ENCODE measurements at regions not wholly inside any gene's neighbourhood (a gene's known extent, or its start where the extent isn't known, plus 50 kb on each side); places are given as distances from the start of the nearest gene placed in this dataset.
"Not testable (repeated sequence)": the region's sequence is repeated elsewhere in the genome, so short reads cannot be mapped to it uniquely, and the experiment has no call there.

DNA sequence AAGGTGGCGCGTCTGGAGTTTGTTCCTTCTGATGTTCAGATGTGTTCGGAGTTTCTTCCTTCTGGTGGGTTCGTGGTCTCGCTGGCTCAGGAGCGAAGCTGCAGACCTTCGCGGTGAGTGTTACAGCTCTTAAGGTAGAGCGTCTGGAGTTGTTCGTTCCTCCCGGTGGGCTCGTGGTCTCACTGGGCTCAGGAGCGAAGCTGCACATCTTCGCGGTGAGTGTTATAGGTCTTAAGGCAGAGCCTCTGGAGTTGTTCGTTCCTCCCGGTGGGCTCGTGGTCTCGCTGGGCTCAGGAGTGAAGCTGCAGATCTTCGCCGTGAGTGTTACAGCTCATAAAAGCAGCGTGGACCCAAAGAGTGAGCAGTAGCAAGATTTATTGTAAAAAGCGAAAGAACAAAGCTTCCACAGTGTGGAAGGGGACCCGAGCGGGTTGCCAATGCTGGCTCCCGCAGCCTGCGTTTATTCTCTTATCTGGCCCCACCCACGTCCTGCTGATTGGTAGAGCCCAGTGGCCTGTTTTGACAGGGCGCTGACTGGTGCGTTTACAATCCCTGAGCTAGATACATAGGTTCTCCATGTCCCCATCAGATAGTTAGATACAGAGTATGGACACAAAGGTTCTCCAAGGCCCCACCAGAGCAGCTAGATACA is 322.5 kb upstream of the KCND2 start:
- ATAC-seq; H3K9me3 Mint-ChIP-seq (ENCODE audit: low read depth); H3K27ac Mint-ChIP-seq; intact Hi-C loops (cut with DNase I, micrococcal nuclease); POLR2A ChIA-PET; H3K36me3 Mint-ChIP-seq (ENCODE audit: low read depth); DNase-seq; CTCF ChIA-PET; H3K4me3 Mint-ChIP-seq; H3K4me1 Mint-ChIP-seq; H3K27me3 Mint-ChIP-seq: not testable (repeated sequence)

DNA sequence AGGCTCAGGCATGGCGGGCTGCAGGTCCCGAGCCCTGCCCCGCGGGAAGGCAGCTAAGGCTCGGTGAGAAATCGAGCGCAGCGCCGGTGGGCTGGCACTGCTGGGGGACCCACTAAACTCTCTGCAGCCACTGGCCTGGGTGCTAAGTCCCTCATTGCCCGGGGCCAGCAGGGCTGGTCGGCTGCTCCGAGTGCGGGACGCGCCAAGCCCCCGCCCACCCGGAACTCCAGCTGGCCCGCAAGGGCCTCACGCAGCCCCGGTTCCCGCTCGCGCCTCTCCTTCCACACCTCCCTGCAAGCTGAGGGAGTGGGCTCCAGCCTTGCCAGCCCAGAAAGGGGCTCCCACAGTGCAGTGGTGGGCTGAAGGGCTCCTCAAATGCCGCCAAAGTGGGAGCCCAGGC is 321.4 kb upstream of the KCND2 start:
- H3K4me1 Mint-ChIP-seq; H3K36me3 Mint-ChIP-seq (ENCODE audit: low read depth): not testable (repeated sequence)

DNA sequence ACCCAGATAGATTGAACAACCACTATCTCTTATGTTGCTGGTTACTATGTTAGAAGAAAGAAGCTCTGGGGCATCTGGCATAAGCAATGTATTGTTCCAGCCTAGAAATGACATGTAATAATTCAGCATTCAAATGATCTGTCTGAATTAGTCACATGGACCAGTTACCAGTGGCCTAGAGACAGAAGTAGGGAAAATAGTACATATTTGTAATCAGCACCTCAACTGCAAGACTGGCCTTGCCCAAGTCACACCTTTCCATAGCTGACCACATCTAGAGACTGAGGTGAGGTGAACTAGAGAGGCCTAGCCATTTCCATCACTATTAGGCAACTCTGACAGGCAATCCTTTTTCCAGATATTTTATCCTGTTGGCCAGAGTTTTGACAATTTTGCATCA is 315.6 kb upstream of the KCND2 start:
- ChIA-PET POLR2A (no interaction called here), CTCF (interaction anchor here (1.0 to 1.1 kb wide), 2 partner anchors 9 to 22 kb away, joined by 3 read pairs; no protein-coding TSS in a partner anchor)
- no peak overlapping the region for H3K27ac Mint-ChIP-seq
- ATAC-seq (no peak), DNase-seq (no peak)
- H3K27me3 Mint-ChIP-seq: no peaks in the 10 kb centered on the region
- H3K36me3 Mint-ChIP-seq (ENCODE audit: low read depth): no peaks in the 10 kb centered on the region
- no peaks in the 10 kb centered on the region for H3K4me1 Mint-ChIP-seq
- no peak overlapping the region for H3K4me3 Mint-ChIP-seq
- peaks cover 2% of the 10 kb centered on the region for H3K9me3 Mint-ChIP-seq (ENCODE audit: low read depth)
- intact Hi-C loops (cut with DNase I, micrococcal nuclease): no loop called here

More for the DNA sequence above, 321.4 kb upstream of the KCND2 start:
- H3K27me3 Mint-ChIP-seq; H3K27ac Mint-ChIP-seq; DNase-seq; CTCF ChIA-PET; H3K9me3 Mint-ChIP-seq (ENCODE audit: low read depth); POLR2A ChIA-PET; H3K4me3 Mint-ChIP-seq; ATAC-seq; intact Hi-C loops (cut with DNase I, micrococcal nuclease): not testable (repeated sequence)

DNA sequence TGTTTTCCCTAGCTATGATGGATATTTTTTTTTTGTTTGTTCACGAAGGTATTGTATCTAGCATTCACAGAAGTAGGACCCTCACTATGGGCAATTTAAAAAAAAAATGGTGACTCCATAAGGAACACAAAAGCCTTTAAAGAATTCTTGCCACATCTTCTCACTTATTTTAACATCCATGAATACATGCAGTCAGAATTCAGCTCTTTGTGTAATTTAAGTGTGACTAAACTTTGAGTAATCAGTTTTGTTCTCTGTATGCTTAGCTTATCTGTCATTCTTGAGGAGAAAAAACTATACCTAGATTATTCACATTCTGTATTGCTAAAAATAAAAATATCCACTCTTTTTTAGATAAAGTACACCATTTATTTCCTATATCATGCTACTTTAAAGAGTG is 313.2 kb upstream of the KCND2 start:
- peaks cover 2% of the 10 kb centered on the region for H3K9me3 Mint-ChIP-seq (ENCODE audit: low read depth)
- CTCF ChIA-PET: no interaction called here
- H3K27ac Mint-ChIP-seq: no peak overlapping the region

DNA sequence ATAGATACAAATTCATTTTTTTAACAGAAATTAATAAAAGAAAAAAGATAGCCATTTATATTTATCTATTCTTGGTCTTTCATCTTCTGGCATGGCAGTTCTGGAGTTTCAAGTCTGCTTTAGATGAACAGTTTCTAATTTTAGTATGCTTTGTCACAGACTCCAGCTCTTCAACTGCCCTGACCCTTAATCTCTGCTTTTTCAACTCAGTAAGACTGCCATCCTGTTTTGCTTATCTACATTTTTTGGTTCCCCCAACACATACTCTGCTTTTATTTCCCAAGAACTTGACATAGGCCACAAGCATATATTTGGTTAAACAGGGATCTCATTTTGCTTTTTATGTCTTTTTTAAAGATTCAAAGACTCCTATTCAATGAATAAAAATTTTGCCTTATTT is 309.3 kb upstream of the KCND2 start:
- Mint-ChIP-seq H3K36me3 (ENCODE audit: low read depth) (no peaks in the 10 kb centered on the region), H3K4me3 (no peak overlapping the region), H3K4me1 (no peaks in the 10 kb centered on the region), H3K27ac (no peak overlapping the region), H3K27me3 (no peaks in the 10 kb centered on the region), H3K9me3 (ENCODE audit: low read depth) (peaks cover 3% of the 10 kb centered on the region)
- CTCF ChIA-PET: no interaction called here
- intact Hi-C loops (cut with DNase I, micrococcal nuclease): no loop called here
- POLR2A ChIA-PET: no interaction called here
- ATAC-seq (no peak), DNase-seq (no peak)

More for the DNA sequence above, 313.2 kb upstream of the KCND2 start:
- no peaks in the 10 kb centered on the region for H3K4me1 Mint-ChIP-seq
- H3K27me3 Mint-ChIP-seq: no peaks in the 10 kb centered on the region
- H3K4me3 Mint-ChIP-seq: no peak overlapping the region
- ATAC-seq (no peak), DNase-seq (no peak)
- H3K36me3 Mint-ChIP-seq (ENCODE audit: low read depth): no peaks in the 10 kb centered on the region
- intact Hi-C loops (cut with DNase I, micrococcal nuclease): no loop called here
- POLR2A ChIA-PET: no interaction called here

DNA sequence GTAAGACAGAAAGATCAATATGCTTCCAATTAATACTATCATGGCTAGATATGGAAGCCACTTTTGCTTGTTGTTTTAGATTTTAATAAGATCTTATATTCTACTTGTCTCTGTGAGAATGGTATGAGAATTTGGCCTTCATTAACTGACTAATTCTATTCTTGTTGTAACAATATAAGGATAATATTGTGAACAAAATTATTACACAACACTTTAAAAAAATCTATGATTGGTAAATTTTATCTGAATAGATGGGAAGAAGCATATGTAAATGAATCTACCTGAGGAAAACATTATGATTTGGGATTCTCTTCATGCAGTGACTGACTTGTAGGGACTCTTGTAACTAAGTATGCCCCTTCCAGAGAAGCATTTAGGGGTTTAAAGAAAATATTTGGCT is 308.9 kb upstream of the KCND2 start:
- POLR2A ChIA-PET: no interaction called here
- Mint-ChIP-seq H3K4me1 (no peaks in the 10 kb centered on the region), H3K9me3 (ENCODE audit: low read depth) (peaks cover 3% of the 10 kb centered on the region)

DNA sequence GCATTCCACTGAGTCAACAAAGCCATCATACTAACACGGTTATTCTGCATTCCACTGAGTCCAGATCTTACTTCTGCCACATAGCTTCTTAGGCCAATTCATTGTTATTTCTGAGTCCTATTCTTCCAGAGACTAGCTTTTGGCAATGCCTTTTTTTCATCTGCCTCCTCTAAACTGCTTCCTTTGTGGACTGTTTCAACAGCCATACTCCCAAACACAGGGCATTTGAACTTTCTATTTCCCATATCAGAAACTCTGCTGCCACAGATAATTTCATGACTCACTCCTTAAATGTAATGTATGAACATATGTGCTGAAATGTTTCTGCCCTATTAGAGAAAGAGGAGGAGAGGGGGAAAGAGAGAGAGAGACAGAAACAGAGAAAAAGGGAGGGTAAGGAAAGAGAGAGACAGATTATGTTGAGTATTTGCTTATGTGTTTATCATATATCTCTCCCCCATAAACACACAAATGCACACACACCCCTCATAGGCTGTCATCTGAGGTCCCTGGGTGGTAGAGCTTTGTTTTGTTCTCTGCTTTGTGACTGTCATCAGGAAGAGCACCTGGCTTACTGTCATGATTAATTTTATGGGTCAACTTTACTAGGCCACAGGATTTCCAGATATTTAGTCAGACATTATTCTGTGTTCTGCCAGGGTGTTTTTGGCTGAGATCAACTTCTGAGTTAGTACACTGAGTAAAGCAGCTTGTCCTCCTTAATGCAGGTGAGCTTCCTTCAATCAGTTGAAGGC is 308.0 kb upstream of the KCND2 start:
- Mint-ChIP-seq H3K36me3 (ENCODE audit: low read depth) (no peaks in the 10 kb centered on the region), H3K27ac (no peak overlapping the region), H3K4me3 (no peak overlapping the region), H3K9me3 (ENCODE audit: low read depth) (peaks cover 3% of the 10 kb centered on the region), H3K4me1 (no peaks in the 10 kb centered on the region), H3K27me3 (no peaks in the 10 kb centered on the region)
- intact Hi-C loops (cut with DNase I, micrococcal nuclease): no loop called here
- no peak for DNase-seq
- CTCF ChIA-PET: no interaction called here
- POLR2A ChIA-PET: no interaction called here
- no peak for ATAC-seq

More for the DNA sequence above, 308.9 kb upstream of the KCND2 start:
- intact Hi-C loops (cut with DNase I, micrococcal nuclease): no loop called here
- Mint-ChIP-seq H3K27ac (no peak overlapping the region), H3K36me3 (ENCODE audit: low read depth) (no peaks in the 10 kb centered on the region), H3K27me3 (no peaks in the 10 kb centered on the region), H3K4me3 (no peak overlapping the region)
- DNase-seq: no peak
- CTCF ChIA-PET: no interaction called here
- no peak for ATAC-seq

DNA sequence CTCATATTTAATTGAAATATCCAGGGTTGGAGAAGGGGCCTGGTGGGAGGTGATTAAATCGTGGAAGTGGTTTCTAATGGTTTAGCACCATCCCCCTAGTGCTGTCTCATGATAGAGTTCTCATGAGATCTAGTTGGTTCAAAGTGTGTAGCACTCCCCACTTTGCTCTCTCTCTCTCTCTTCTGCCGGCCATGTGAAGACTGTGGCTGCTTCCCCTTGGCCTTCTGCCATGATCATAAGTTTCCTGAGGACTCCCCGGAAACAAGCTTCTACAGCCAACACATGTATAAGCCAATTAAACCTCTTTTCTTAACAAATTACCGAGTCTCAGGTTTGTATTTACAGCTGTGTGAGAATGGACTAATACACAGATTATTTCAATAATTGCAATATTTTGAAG is 305.8 kb upstream of the KCND2 start:
- H3K9me3 Mint-ChIP-seq (ENCODE audit: low read depth): peaks cover 3% of the 10 kb centered on the region
- CTCF ChIA-PET: no interaction called here
- no peaks in the 10 kb centered on the region for H3K36me3 Mint-ChIP-seq (ENCODE audit: low read depth)
- no peaks in the 10 kb centered on the region for H3K27me3 Mint-ChIP-seq
- H3K4me3 Mint-ChIP-seq: no peak overlapping the region
- POLR2A ChIA-PET: no interaction called here
- no peak overlapping the region for H3K27ac Mint-ChIP-seq
- H3K4me1 Mint-ChIP-seq: no peaks in the 10 kb centered on the region
- DNase-seq (no peak), ATAC-seq (no peak)
- intact Hi-C loops (cut with DNase I, micrococcal nuclease): no loop called here

DNA sequence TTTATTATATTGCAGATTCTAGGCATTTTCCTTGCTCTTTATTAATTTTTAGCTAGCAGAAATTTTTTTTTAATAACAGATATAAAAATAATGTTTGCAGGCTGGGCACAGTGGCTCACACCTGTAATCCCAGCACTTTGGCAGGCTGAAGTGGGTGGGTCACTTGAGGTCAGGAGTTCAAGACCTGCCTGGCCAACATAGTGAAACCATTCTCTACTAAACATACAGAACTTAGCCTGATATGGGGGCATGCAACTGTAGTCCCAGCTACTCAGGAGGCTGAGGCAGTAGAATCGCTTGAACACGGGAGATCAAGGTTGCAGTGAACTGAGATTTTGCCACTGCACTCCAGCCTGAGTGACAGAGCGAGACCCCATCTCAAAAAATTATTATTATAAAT is 304.6 kb upstream of the KCND2 start:
- H3K27me3 Mint-ChIP-seq; H3K27ac Mint-ChIP-seq; intact Hi-C loops (cut with DNase I, micrococcal nuclease); CTCF ChIA-PET; H3K9me3 Mint-ChIP-seq (ENCODE audit: low read depth); H3K4me3 Mint-ChIP-seq; H3K36me3 Mint-ChIP-seq (ENCODE audit: low read depth); DNase-seq; H3K4me1 Mint-ChIP-seq; POLR2A ChIA-PET; ATAC-seq: not testable (repeated sequence)

DNA sequence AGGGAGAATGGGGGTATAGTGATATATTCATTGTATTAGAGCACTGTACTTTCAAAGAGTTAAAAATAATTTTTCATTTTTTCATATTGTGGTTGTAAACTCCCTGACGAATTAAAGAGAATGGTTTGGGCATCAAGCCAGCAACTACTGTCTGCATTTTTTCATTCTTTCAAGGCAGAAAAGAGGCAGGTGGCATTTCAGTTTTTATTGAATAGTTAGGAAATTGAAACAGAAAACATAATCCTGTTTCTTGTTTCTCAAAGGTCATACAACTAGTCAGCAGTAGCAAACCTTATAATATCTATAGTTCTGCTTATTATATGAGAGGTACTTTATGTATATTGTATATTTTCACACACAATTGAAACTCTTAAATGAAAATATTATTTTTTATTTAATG is 303.9 kb upstream of the KCND2 start:
- POLR2A ChIA-PET: no interaction called here
- Mint-ChIP-seq H3K36me3 (ENCODE audit: low read depth) (no peaks in the 10 kb centered on the region), H3K4me1 (no peaks in the 10 kb centered on the region), H3K27ac (no peak overlapping the region), H3K4me3 (no peak overlapping the region), H3K27me3 (no peaks in the 10 kb centered on the region), H3K9me3 (ENCODE audit: low read depth) (peaks cover 2% of the 10 kb centered on the region)
- CTCF ChIA-PET: no interaction called here
- ATAC-seq (no peak), DNase-seq (no peak)
- intact Hi-C loops (cut with DNase I, micrococcal nuclease): no loop called here

DNA sequence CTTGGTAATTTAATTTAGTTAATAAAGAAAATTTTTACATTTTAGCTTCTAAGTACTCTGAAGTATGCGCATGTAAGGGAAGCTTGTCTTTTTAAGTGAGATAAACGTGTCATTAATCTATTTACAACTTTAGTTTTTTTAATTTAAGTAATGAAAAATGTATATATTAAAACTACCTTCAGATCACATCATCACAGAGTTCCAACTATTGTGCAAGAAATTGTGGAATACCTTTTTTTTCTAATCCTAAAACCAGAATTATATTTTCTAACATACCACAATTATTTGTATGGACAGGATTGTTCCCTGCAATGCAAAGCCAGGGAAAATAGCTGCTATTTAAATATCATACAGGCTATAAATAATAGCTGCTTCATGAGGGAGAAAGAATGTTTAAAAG is 303.2 kb upstream of the KCND2 start:
- DNase-seq (no peak), ATAC-seq (no peak)
- POLR2A ChIA-PET: no interaction called here
- no peaks in the 10 kb centered on the region for H3K36me3 Mint-ChIP-seq (ENCODE audit: low read depth)
- intact Hi-C loops (cut with DNase I, micrococcal nuclease): no loop called here
- H3K9me3 Mint-ChIP-seq (ENCODE audit: low read depth): peaks cover 2% of the 10 kb centered on the region
- no peaks in the 10 kb centered on the region for H3K4me1 Mint-ChIP-seq
- CTCF ChIA-PET: no interaction called here
- H3K27ac Mint-ChIP-seq: no peak overlapping the region
- no peak overlapping the region for H3K4me3 Mint-ChIP-seq
- no peaks in the 10 kb centered on the region for H3K27me3 Mint-ChIP-seq

DNA sequence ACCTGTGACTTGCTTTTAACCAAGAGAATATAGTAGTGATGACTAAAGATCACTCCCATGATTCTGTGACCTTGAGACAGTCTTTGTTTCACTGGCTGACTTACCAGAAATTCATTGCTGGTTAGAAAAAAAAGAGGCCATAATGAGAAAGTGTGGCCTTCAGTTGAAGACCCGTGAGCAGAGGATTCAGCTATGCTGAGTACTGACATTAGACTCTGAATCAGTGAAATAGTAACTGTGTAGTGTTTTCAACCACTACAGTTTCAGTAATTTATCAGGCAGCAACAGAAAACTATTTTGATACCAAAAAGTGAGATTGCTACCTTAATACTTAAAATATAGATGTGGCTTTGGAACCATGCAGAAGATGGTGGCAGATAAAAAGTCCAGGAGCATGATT is 298.0 kb upstream of the KCND2 start:
- no peaks in the 10 kb centered on the region for H3K9me3 Mint-ChIP-seq (ENCODE audit: low read depth)
- no peak overlapping the region for H3K4me3 Mint-ChIP-seq
- H3K27me3 Mint-ChIP-seq: no peaks in the 10 kb centered on the region
- no peak for ATAC-seq
- ChIA-PET POLR2A (no interaction called here), CTCF (interaction anchor here (1.1 kb wide), 1 partner anchor 12 kb away, joined by 3 read pairs; no protein-coding TSS in a partner anchor)
- intact Hi-C loops (cut with DNase I, micrococcal nuclease): no loop called here
- no peaks in the 10 kb centered on the region for H3K36me3 Mint-ChIP-seq (ENCODE audit: low read depth)
- H3K27ac Mint-ChIP-seq: no peak overlapping the region
- no peak for DNase-seq
- no peaks in the 10 kb centered on the region for H3K4me1 Mint-ChIP-seq

Measured in activated CD4-positive, alpha-beta T cell treated with anti-CD3 and anti-CD28 coated beads for 36 hours (primary cell).